PC-9 (cell line): ENCODE measurements at regions not wholly inside any gene's neighbourhood (a gene's known extent, or its start where the extent isn't known, plus 50 kb on each side); places are given as distances from the start of the nearest gene placed in this dataset.

ENCODE experiments used
- EZH2 ChIP-seq: fragments of 200-600 bp; sonication (generic); IDR thresholded peaks from 2 replicates; pipeline ENCODE4 v1.8.0; 2017; ENCODE audit warnings: antibody characterized with exemption, low read depth
- TF ChIP-seq, protein P1 (sequence below): fragments of 200-600 bp; sonication (generic); conservative IDR thresholded peaks from 2 replicates; pipeline ENCODE4 v1.6.1; 2017; ENCODE audit warnings: mixed run types, antibody characterized with exemption, mild to moderate bottlenecking, moderate library complexity

DNA sequence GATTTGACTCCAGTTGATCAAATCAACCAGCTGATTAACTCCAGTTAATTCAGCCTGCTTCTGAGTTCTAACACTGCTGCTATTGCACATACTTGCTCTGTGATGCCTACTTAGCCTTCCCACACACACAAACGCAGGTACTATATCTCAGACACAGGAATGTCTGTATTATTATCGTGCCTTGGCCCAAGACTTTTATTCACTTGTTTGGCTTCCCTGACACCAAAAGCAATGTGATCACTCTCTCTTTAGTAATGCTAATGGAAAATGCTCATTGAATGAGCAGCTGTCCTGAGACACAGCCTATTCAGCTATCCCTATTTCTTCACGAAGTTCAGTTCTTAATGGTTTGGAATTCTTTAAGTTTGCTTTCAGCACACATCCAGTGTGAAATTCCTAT, 356.4 kb upstream of the CXorf51A start:
- TF ChIP-seq, protein P1, sequence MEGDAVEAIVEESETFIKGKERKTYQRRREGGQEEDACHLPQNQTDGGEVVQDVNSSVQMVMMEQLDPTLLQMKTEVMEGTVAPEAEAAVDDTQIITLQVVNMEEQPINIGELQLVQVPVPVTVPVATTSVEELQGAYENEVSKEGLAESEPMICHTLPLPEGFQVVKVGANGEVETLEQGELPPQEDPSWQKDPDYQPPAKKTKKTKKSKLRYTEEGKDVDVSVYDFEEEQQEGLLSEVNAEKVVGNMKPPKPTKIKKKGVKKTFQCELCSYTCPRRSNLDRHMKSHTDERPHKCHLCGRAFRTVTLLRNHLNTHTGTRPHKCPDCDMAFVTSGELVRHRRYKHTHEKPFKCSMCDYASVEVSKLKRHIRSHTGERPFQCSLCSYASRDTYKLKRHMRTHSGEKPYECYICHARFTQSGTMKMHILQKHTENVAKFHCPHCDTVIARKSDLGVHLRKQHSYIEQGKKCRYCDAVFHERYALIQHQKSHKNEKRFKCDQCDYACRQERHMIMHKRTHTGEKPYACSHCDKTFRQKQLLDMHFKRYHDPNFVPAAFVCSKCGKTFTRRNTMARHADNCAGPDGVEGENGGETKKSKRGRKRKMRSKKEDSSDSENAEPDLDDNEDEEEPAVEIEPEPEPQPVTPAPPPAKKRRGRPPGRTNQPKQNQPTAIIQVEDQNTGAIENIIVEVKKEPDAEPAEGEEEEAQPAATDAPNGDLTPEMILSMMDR, result no peak
- TF ChIP-seq EZH2, result no peak
